ENCODE measurements at regions not wholly inside any gene's neighbourhood (a gene's known extent, or its start where the extent isn't known, plus 50 kb on each side); places are given as distances from the start of the nearest gene placed in this dataset.
"Not testable (repeated sequence)": the region's sequence is repeated elsewhere in the genome, so short reads cannot be mapped to it uniquely, and the experiment has no call there.

DNA sequence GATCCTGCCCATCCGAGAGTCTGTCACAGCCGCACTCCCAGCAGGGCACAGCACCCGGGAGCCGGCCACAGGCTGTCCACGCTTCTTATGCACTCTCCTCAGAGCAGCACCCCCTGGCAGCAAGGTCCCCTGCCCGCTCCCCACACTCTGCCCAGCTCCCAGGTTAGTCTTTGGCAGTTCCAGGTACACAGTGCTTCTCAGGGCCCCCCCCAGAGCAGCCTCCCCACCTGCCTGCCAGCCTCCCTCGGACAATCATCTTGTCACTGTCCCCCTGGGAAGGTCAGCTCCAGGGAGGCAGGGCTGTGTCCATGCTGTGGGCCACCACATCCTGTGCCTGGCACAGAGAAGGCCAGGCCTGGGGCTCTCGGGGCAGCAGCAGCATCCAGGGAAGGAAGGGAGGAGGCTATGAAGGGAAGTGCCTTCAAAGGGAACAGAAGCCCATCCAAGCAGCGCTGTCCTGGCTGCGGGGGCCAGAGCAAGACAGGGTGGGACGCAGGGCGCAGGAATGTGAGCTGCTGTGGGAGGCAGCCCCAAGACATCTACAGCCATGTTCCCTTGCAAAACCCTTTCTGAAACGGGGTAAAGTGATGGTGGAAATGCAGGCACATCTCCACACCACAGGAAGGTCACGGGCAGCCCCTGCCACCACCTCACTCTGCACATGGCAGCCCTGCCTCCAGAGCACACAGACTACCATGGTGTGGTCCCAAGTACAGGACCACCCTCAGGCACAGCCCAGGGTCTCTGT is 68.6 kb upstream of the ADAMTS2 start:
- intact Hi-C loops (cut with DNase I) = no loop called here

DNA sequence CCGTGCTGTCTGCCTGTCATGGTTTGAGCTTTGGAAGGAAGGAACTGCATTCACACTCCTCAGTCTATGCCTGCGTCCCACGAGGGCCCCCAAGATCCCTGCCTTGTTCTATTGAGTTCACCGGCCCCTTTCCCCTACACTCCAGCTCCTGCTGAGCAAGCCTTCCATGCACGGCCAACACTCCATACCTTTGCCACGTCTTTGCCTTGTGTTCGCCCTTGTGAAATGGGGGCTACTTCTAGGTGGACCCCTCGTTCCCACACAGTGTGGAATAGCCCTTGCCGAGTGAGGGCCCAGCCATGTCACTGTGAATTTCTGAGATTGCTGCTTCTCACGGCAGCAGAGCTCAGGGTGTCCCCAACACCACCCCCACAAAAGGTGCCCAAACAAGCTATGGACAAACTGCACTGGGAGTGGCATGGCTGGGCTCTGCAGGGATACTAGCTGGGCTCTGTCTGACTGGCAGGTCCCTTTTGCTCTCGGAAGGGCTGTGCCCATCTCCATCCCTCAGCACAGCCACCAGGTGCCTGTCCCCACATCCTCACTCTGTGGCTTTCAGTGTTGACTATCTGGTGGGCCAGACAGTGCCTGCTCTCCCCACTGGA is 67.9 kb upstream of the ADAMTS2 start:
- no peak for DNase-seq (ENCODE audit: low spot score)
- intact Hi-C loops (cut with DNase I) = no loop called here

More for the DNA sequence above, 68.6 kb upstream of the ADAMTS2 start:
- no peak for DNase-seq (ENCODE audit: low spot score)

DNA sequence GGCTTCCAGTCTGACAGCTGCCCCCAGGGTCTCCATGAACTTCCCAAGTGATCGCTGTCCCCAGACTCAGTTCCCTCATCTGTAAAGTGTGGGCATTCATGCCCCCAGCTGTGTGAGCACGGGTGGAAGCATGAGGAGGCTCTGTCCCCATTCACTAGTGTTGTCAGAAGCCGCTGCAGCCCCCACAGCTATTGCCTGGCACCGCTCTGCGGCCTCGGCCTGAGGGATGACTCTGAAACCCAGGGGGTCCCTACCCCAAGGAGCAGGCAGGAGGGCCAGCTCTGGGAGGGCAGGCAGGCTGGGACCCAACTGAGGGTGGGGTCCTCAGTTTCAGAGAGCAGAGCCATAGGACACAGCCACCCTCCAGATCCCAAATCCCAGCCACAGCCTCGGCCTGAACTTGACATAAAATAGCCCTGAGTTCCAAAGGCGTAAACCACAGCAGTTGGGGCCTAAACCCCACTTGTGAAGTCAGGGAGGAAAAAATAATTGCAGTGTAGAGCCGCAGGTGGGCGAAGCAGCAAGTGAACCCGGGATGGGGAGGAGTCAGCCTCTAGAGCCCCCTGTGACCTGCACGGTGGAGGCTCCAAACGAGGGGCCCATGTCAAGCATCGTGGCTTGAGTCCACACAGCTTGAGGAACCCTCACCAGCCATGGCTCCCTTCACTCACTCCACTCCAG is 66.0 kb upstream of the ADAMTS2 start:
- intact Hi-C loops (cut with DNase I) = no loop called here
- DNase-seq (ENCODE audit: low spot score) = peak; percentile 72

GRCh38 chr5:179410291-179411160 is 65.3 kb upstream of the ADAMTS2 start:
- intact Hi-C loops (cut with DNase I) = no loop called here
- peak; percentile 67 for DNase-seq (ENCODE audit: low spot score)

DNA sequence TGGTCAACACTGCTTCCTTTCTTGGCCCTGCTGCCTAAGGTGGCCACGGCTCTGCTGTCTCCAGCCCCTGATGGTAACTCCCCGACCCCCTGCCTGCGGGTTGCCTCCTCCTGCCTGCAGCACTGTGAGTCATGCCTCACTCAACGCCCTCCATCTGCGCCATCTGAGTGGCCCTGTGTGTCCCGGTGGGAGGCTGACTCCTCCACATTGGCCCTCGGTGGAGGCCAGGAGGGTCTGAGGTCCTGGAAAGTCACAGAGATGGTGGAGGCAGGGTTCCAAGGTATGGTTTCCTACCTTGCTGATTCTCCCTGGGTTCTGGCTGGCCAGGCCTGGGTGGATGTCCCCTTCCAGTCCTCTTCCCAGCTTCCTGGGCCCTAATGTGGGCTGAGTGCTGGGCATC is 64.5 kb upstream of the ADAMTS2 start:
- intact Hi-C loops (cut with DNase I) = no loop called here
- no peak for DNase-seq (ENCODE audit: low spot score)

GRCh38 chr5:179408611-179409010 is 63.4 kb upstream of the ADAMTS2 start:
- intact Hi-C loops (cut with DNase I) = no loop called here
- no peak for DNase-seq (ENCODE audit: low spot score)

DNA sequence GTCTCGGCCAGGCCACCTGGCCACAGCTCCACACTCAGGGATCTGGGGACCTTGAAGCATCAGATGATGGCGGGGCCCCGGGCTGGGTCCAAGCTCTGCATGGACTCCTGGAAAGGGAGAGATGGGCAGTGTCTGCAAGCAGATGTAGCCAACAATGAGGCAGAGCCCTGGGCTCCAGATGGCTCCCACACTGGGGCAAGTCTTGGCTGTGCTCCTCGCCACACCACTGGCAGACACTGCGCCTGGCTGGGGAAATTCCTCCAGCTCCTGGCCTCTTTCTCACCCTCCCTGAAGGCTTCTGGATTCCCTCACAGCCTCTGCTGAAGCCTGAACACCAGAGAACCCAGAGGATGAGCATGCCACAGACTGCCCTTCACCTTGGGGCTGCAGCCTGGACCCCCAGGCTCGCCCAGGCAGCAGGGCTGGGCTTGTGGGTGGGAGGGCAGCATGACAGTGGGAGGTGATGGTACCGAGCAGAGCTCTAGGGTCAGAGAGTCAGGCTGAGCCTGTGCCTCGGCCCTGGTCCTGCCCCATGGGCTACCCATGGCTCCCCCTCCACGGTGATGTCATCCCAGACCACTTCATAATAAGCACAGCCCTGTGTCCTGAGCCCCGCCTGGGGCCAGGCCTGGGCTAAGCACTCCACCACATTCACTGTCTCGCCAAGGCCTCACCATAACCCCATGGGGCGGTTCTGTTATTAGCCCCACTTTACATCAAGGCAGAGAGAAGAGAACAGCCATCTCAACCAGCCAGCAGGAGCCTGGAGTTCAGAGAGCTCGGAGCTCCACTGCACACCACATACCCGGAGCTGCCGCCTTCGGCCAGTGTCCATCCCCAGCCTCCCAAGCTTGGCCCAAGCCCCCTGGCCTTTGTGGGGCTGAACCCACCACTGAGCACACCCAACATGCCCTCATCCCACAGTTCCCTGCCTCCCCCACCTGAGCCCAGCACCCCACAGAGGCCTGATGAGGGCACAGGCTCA is 62.2 kb upstream of the ADAMTS2 start:
- DNase-seq (ENCODE audit: low spot score) = peak; percentile 69
- intact Hi-C loops (cut with DNase I) = no loop called here

DNA sequence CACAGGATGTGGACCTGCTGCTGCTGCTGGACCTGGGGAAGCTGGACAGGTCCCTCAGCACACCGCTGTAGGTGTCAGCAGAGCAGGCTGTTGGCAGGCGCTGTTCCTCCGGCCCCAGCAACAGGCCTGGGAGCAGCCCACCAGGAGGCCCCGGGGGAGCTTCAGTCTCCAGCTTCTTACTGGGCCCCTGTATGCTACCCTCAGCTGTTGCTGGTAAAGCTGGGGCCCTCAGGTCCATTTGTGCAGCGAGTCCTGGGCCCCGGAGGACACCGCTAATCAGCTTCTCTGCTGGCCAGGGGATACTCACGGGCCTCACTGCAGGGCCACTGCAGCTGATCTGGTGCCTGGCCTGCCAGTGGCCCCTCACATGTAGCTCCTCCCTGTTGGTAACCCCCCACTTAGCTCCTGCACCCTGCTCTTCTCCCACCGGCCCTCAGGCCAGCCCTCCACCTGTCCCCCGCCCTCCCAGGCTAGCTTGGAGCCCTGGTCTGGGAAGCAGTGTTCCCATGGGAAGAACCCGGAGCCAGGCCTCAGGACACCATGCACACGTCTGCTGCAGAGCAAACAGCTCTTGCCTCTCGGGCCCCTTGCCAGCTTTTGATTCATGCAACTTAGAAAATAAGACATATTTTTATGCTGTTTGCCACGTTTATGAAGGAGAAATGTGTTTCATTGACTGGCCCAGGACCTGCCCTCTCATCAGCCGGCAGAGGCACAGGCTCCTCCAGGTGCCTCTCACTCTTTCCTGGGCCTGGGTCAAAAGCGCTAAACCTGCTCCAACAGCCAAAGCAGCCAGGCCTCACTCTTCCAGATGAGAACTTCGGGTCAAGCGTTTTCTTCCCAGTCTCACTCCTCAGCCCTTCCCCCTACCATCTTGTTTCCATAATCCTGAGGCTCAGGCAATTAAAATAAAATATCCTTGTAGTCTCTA is 61.0 kb upstream of the ADAMTS2 start:
- peak; percentile 73 for DNase-seq (ENCODE audit: low spot score)
- intact Hi-C loops (cut with DNase I) = no loop called here

DNA sequence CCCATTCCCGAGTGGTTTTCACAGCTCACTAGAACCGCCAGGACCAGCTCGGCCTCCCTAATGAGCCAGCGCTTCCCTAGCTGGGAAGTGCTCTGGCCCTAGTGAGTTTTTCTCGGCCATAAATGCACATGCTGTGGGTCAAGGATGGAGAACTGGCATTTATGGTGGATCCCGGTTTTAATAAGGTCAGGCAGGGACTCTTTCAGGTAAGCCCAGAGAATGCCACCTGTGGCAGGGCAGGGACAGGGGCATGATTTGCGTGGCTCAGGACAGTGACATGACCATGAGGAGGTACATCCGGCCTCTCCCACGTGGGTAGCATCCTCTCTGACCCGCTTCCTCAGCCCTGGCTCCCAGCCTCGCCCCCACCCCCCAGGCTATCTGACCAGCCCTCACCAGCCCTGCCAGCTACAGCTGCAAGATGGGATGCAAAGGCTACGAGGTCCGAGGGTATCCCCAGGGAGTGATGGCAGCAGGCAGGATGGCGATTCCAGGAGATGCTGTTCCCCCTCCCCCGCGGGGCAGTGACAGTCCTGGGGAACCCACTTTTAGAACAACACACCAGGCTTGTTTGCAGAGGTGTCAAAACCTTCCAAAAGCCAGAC is 60.3 kb upstream of the ADAMTS2 start:
- no peak for DNase-seq (ENCODE audit: low spot score)
- intact Hi-C loops (cut with DNase I) = no loop called here

- intact Hi-C loops (cut with DNase I) = no loop called here
- no peak for DNase-seq (ENCODE audit: low spot score)
These were observed 59.8 kb upstream of the ADAMTS2 start for GRCh38 chr5:179405054-179405416.

- peak; percentile 69 for DNase-seq (ENCODE audit: low spot score)
- intact Hi-C loops (cut with DNase I) = no loop called here
These were observed 59.2 kb upstream of the ADAMTS2 start for GRCh38 chr5:179404321-179405053.

- no peak for DNase-seq (ENCODE audit: low spot score)
- intact Hi-C loops (cut with DNase I) = no loop called here
These were observed 58.3 kb upstream of the ADAMTS2 start for GRCh38 chr5:179403426-179404147.

DNA sequence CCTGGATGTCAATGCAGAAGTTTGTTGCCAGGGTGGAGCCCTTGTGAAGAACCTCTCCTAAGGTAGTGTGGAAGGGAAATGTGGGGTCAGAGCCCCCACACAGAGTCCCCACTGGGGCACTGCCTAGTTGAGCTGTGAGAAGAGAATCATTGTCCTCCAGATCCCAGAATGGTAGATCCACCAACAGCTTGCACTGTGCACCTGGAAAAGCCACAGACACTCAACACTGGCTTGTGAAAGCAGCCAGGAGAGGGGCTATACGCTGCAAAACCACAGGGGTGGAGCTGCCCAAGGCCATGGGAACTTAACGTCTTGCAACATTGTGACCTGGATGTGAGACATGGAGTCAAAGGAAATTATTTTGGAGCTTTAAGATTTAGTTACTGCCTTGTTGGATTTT is 55.2 kb upstream of the ADAMTS2 start:
- intact Hi-C loops (cut with DNase I); DNase-seq (ENCODE audit: low spot score): not testable (repeated sequence)

GRCh38 chr5:179400020-179400419 is 54.8 kb upstream of the ADAMTS2 start:
- DNase-seq (ENCODE audit: low spot score) = peak; percentile 17
- intact Hi-C loops (cut with DNase I) = no loop called here

- intact Hi-C loops (cut with DNase I); DNase-seq (ENCODE audit: low spot score): not testable (repeated sequence)
These were observed 54.1 kb upstream of the ADAMTS2 start for GRCh38 chr5:179399327-179399726.

GRCh38 chr5:179397516-179397915 is 52.3 kb upstream of the ADAMTS2 start:
- DNase-seq (ENCODE audit: low spot score) = no peak
- intact Hi-C loops (cut with DNase I) = no loop called here

Measured in cardiac septum (tissue), 1 donor.